ENCODE measurements at regions not wholly inside any gene's neighbourhood (a gene's known extent, or its start where the extent isn't known, plus 50 kb on each side); places are given as distances from the start of the nearest gene placed in this dataset.

DNA sequence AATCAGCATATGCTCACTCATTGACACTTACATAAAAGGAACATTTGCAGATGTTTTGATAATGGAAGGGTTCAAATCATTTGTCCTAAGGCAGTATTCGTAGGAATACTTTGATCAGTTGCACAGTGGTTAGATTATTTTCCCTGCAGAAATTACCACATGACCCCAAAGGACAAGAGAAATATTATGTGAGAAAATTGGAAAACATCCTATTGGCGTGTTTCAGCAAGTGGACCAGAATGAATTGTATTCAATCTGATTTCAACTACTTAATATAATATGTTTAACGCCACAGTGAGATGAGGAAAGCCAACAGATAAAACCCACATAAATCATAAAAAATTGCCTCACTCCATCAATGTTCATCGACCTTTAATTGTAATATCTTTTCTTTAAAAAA lies 195.0 kb upstream of the MDFIC2 start:
- no peak overlapping the region for H3K27ac ChIP-seq
- H3K4me1 ChIP-seq, result peaks cover 0 to 14% (median 0%) of the 10 kb centered on the region in 10 experiments; a peak in 7 of 20 replicates
- no peak overlapping the region for H3K4me3 ChIP-seq
- no peaks in the 10 kb centered on the region for H3K36me3 ChIP-seq
- no peak overlapping the region for H3K4me2 ChIP-seq
- H3K27me3 ChIP-seq, result no peaks in the 10 kb centered on the region
- H4K20me1 ChIP-seq, result no peaks in the 10 kb centered on the region
- peaks cover 0 to 17% (median 13%) of the 10 kb centered on the region in 11 experiments; a peak in 12 of 22 replicates for H3K9me3 ChIP-seq (replicated peaks in 1 of 11)
- no peak overlapping the region for H3K9ac ChIP-seq
- no peak for TF ChIP-seq Cebpa-rat (IDR thresholded peaks at IDR 0.05)

DNA sequence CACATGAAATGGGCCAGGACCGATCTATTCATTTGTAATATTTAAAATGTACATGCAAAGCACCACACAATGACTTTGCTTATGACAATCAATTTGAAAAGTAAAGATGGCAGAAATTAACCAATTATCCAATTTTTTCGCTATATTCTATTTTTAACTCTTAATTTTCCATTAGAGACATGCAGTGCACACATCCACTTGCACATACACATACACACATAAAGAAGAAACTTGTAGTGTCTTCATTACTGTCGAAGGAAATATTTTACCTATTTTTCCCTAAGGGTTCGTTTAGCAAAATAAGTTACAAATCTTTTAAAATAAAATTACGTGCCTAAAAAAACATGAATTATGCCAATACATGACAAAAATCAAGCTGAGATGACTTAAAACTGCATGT lies 194.3 kb upstream of the MDFIC2 start:
- Histone ChIP-seq H3K27me3 (no peaks in the 10 kb centered on the region), H3K4me3 (no peak overlapping the region), H3K4me1 (peaks cover 0 to 19% (median 5%) of the 10 kb centered on the region in 10 experiments; a peak in 17 of 20 replicates), H3K36me3 (no peaks in the 10 kb centered on the region), H3K27ac (no peak overlapping the region), H3K4me2 (no peak overlapping the region), H3K9me3 (replicated peaks in 1 of 11) (peaks cover 0 to 23% (median 15%) of the 10 kb centered on the region in 11 experiments; a peak in 12 of 22 replicates), H3K9ac (no peak overlapping the region), H4K20me1 (no peaks in the 10 kb centered on the region)
- TF ChIP-seq Cebpa-rat (IDR thresholded peaks at IDR 0.05), result no peak

- Histone ChIP-seq H4K20me1 (no peaks in the 10 kb centered on the region), H3K4me1 (peaks cover 5 to 41% (median 23%) of the 10 kb centered on the region in 10 experiments; a peak in 17 of 20 replicates), H3K27ac (peak overlapping the region in 5 of 11 experiments; percentile 29 to 73 (median 64); a peak in 9 of 22 replicates), H3K9me3 (replicated peaks in 1 of 11) (peaks cover 0 to 36% (median 25%) of the 10 kb centered on the region in 11 experiments; a peak in 16 of 22 replicates), H3K36me3 (no peaks in the 10 kb centered on the region), H3K4me2 (peak overlapping the region in 10 of 11 experiments; percentile 7 to 67 (median 51); a peak in 16 of 22 replicates), H3K9ac (no peak overlapping the region; a peak in 2 of 22 replicates), H3K27me3 (no peaks in the 10 kb centered on the region), H3K4me3 (no peak overlapping the region; a peak in 1 of 20 replicates)
- no peak for TF ChIP-seq Cebpa-rat (IDR thresholded peaks at IDR 0.05)
These were observed 189.1 kb upstream of the MDFIC2 start for GRCh38 chr3:70501561-70501960.

DNA sequence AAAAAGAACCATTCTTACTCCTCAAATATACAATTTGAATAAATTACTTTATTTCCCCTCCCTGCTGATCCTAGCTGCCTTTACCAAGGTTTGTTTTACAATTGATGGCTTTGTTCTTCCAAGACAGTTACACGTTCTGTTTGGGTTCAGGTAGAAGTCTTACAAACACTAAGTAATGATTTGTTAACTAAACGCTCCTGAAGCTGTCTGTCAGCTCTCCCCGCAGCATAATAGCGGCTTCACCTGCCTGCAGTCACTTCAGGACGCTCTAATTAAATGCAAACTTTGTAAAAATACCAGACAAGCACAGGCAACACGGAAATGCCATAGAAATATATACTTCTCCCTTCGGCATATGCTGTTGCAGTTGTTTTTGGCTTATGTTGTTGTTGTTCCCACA lies 176.4 kb upstream of the MDFIC2 start:
- H3K4me1 ChIP-seq, result no peaks in the 10 kb centered on the region
- no peaks in the 10 kb centered on the region for H4K20me1 ChIP-seq
- no peaks in the 10 kb centered on the region for H3K36me3 ChIP-seq
- H3K27ac ChIP-seq, result no peak overlapping the region
- no peaks in the 10 kb centered on the region for H3K27me3 ChIP-seq
- H3K9me3 ChIP-seq (replicated peaks in 1 of 11), result no peaks in the 10 kb centered on the region
- no peak for TF ChIP-seq Cebpa-rat (IDR thresholded peaks at IDR 0.05)
- H3K4me3 ChIP-seq, result no peak overlapping the region
- H3K4me2 ChIP-seq, result no peak overlapping the region
- H3K9ac ChIP-seq, result no peak overlapping the region

- H3K4me1 ChIP-seq, result no peaks in the 10 kb centered on the region
- H3K27me3 ChIP-seq, result no peaks in the 10 kb centered on the region
- no peak overlapping the region for H3K4me2 ChIP-seq
- H3K4me3 ChIP-seq, result no peak overlapping the region
- no peak overlapping the region for H3K27ac ChIP-seq
- H3K9ac ChIP-seq, result no peak overlapping the region
- H3K36me3 ChIP-seq, result no peaks in the 10 kb centered on the region
- peak in 1 of 11 experiments; percentile 35; a peak in 1 of 22 replicates for TF ChIP-seq Cebpa-rat (IDR thresholded peaks at IDR 0.05)
- no peaks in the 10 kb centered on the region for H4K20me1 ChIP-seq
- H3K9me3 ChIP-seq (replicated peaks in 1 of 11), result no peaks in the 10 kb centered on the region
These were observed 175.7 kb upstream of the MDFIC2 start for GRCh38 chr3:70488131-70488530.

DNA sequence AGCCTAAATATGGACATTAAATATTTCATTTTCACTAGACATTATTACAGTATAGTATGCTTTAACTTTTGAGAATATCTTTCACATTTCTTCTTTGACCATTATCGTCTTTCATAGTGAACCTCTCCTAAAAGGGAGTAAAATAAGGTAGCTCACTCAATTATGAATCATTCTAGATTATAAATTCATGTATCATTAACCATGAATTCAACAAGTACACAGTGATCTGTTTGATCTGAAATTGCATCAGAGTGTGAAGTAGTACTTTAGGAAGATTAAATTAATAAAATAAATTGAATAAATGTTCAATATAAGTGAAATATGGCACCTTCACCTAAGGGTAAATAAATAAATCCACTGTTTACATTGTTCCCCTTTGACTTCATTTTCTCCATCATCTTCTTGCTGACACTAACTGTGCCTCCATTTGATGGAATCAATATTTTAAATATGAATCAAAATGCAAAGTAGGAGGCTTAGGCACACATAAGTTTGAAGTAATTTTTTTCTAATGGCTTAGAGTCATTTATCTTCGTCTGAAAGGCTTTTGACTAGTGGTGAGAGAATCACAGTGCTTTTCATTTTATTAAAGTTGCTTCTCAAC lies 174.1 kb upstream of the MDFIC2 start:
- no peaks in the 10 kb centered on the region for H4K20me1 ChIP-seq
- no peak overlapping the region for H3K9ac ChIP-seq
- no peak overlapping the region for H3K4me2 ChIP-seq
- H3K36me3 ChIP-seq, result no peaks in the 10 kb centered on the region
- no peak overlapping the region for H3K27ac ChIP-seq
- H3K4me3 ChIP-seq, result no peak overlapping the region
- no peak for TF ChIP-seq Cebpa-rat (IDR thresholded peaks at IDR 0.05)
- H3K4me1 ChIP-seq, result no peaks in the 10 kb centered on the region
- no peaks in the 10 kb centered on the region for H3K27me3 ChIP-seq
- no peaks in the 10 kb centered on the region for H3K9me3 ChIP-seq (replicated peaks in 1 of 11)

GRCh38 chr3:70476174-70476573 lies 163.7 kb upstream of the MDFIC2 start:
- no peaks in the 10 kb centered on the region for H3K27me3 ChIP-seq
- H3K36me3 ChIP-seq, result no peaks in the 10 kb centered on the region
- no peaks in the 10 kb centered on the region for H4K20me1 ChIP-seq
- H3K4me1 ChIP-seq, result no peaks in the 10 kb centered on the region
- H3K9me3 ChIP-seq (replicated peaks in 1 of 11), result peaks cover 0 to 16% (median 11%) of the 10 kb centered on the region in 11 experiments; a peak in 16 of 22 replicates
- no peak overlapping the region for H3K4me3 ChIP-seq
- H3K4me2 ChIP-seq, result no peak overlapping the region
- no peak overlapping the region for H3K9ac ChIP-seq
- no peak overlapping the region for H3K27ac ChIP-seq
- TF ChIP-seq Cebpa-rat (IDR thresholded peaks at IDR 0.05), result no peak

DNA sequence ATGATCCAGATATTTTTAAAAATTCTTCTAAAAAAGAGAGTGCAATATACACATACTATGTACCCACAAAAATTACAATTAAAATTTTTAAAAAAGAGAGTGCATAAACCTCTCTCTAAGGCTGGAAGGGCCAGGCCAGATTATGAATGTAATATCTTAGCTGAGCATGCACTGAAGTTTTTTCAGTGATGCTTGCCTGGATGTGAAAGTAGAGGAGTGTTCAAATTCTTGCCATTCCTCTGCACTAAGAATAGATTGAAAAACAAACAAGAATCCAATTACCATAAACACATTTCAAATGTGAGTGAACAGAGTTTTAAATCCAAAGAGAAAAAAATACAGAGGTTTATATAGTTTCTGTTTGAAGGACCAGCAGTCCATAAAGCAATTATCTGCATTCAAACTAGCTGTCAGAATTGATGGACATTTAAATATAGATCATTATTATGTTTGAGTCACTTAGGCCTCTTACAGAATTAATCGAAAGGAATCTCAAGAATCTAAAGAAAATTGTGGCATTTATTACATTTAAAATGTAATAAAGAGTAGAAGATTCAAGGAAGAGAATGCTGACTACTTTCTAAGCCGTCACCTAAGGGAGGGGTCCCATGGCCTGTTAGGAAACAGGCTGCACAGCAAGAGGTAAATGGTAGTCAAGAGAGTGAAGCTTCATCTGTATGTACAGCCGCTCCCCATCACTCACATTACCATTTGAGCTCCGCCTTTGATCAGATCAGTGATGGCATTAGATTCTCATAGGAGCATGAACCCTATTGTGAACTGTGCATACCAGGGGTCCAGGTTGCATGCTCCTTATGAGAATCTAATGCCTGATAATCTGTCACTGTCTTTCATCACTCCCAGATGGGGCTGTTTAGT lies 159.3 kb upstream of the MDFIC2 start:
- TF ChIP-seq Cebpa-rat (IDR thresholded peaks at IDR 0.05), result no peak
- H3K4me2 ChIP-seq, result no peak overlapping the region
- H3K27me3 ChIP-seq, result no peaks in the 10 kb centered on the region
- no peaks in the 10 kb centered on the region for H4K20me1 ChIP-seq
- no peaks in the 10 kb centered on the region for H3K36me3 ChIP-seq
- no peak overlapping the region for H3K9ac ChIP-seq
- H3K9me3 ChIP-seq (replicated peaks in 1 of 11), result no peaks in the 10 kb centered on the region
- no peak overlapping the region for H3K4me3 ChIP-seq
- no peaks in the 10 kb centered on the region for H3K4me1 ChIP-seq
- no peak overlapping the region for H3K27ac ChIP-seq

GRCh38 chr3:70466096-70466495 lies 153.7 kb upstream of the MDFIC2 start:
- Histone ChIP-seq H3K27ac (no peak overlapping the region), H3K27me3 (no peaks in the 10 kb centered on the region), H3K9ac (no peak overlapping the region), H3K4me1 (no peaks in the 10 kb centered on the region), H3K36me3 (no peaks in the 10 kb centered on the region), H4K20me1 (no peaks in the 10 kb centered on the region), H3K4me3 (no peak overlapping the region), H3K9me3 (replicated peaks in 1 of 11) (peaks cover 0 to 15% (median 11%) of the 10 kb centered on the region in 11 experiments; a peak in 11 of 22 replicates), H3K4me2 (no peak overlapping the region)
- TF ChIP-seq Cebpa-rat (IDR thresholded peaks at IDR 0.05), result no peak
